ENCODE measurements at regions not wholly inside any gene's neighbourhood (a gene's known extent, or its start where the extent isn't known, plus 50 kb on each side); places are given as distances from the start of the nearest gene placed in this dataset.
"Not testable (repeated sequence)": the region's sequence is repeated elsewhere in the genome, so short reads cannot be mapped to it uniquely, and the experiment has no call there.

DNA sequence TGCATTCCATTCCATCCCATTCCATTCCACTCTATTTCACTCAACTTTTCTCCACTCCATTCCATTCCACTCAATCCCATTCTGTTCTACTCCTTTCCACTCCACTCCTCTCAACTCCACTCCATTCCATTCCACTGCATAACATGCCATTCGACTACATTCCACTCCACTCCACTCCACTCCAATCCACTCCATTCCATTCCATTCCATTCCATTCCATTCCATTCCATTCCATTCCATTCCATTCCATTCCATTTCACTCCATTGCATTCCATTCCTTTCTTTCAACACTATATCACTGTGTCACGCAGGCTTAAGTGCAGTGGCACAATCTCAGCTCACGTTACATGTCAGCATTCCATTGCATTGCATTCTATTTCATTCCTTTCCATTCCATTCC is 1430.4 kb downstream of the TSPY10 start:
- DNase-seq (ENCODE audit: low read depth); H3K4me3 ChIP-seq (replicated peaks; ENCODE audit: low read depth, low read length): not testable (repeated sequence)

- H3K4me3 ChIP-seq (replicated peaks; ENCODE audit: low read depth, low read length): no peak overlapping the region
- DNase-seq (ENCODE audit: low read depth): no peak
- no peak for TF ChIP-seq CTCF (IDR thresholded peaks at IDR 0.05; ENCODE audit: low read length, missing control alignments)
Measured at GRCh38 chrY:10973422-10973821, 1445.7 kb downstream of the TSPY10 start.

GRCh38 chrY:10986655-10987054 is 1459.0 kb downstream of the TSPY10 start:
- no peak for TF ChIP-seq CTCF (IDR thresholded peaks at IDR 0.05; ENCODE audit: low read length, missing control alignments)
- no peak overlapping the region for H3K4me3 ChIP-seq (replicated peaks; ENCODE audit: low read depth, low read length)
- DNase-seq (ENCODE audit: low read depth): no peak

- TF ChIP-seq CTCF (IDR thresholded peaks at IDR 0.05; ENCODE audit: low read length, missing control alignments): no peak
- no peak for DNase-seq (ENCODE audit: low read depth)
- H3K4me3 ChIP-seq (replicated peaks; ENCODE audit: low read depth, low read length): no peak overlapping the region
Measured at GRCh38 chrY:10987626-10988025, 1459.9 kb downstream of the TSPY10 start.

DNA sequence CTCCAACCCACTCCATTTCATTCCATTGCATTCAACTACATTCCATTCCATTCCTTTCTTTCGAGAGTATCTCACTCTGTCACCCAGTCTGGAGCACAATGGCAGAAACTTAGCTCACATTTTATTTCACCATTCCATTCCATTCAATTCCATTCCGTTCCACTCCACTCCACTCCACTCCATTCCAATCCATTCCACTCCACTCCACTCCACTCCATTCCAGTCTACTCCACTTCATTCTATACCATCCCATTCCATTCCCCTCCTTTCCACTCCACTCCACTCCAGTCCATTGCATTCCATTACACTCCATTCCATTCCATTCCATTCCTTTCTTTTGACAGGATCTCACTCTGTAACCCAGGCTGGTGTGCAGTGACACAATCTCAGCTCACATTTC is 1466.3 kb downstream of the TSPY10 start:
- DNase-seq (ENCODE audit: low read depth): no peak
- H3K4me3 ChIP-seq (replicated peaks; ENCODE audit: low read depth, low read length): no peak overlapping the region
- no peak for TF ChIP-seq CTCF (IDR thresholded peaks at IDR 0.05; ENCODE audit: low read length, missing control alignments)

- not testable (repeated sequence) for DNase-seq (ENCODE audit: low read depth)
Measured at GRCh38 chrY:10999715-11000114, 1472.0 kb downstream of the TSPY10 start.

DNA sequence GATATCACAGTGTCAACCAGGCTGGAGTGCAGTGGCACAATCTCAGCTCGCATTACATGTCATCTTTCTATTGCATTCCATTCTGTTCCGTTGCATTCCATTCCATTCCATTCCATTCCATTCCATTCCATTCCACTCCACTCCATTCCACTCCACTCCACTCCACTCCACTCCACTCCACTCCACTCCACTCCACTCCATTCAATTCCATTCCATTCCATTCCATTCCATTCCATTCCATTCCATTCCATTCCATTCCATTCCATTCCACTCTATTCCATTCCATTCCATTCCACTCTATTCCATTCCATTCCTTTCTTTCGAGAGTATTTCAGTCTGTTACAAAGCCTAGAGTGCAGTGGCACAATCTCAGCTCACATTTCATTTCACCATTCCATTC is 1486.5 kb downstream of the TSPY10 start:
- not testable (repeated sequence) for DNase-seq (ENCODE audit: low read depth); H3K4me3 ChIP-seq (replicated peaks; ENCODE audit: low read depth, low read length)

More at GRCh38 chrY:10999715-11000114, 1472.0 kb downstream of the TSPY10 start:
- H3K4me3 ChIP-seq (replicated peaks; ENCODE audit: low read depth, low read length): not testable (repeated sequence)

DNA sequence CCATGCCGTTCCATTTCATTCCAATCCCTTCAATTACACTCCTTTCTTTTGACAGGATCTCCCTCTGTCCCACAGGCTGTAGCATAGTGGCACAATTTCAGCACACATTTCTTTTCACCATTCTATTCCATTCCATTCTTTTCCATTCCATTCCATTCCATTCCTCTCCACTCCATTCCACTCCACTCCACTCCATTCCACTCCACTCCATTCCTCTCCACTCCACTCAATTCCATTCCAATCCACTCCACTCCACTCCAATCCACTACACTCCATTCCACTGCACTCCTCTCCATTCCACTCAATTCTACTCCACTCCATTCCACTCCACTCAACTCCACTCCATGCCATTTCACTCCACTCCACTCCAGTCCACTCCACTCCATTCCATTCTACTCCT is 1495.1 kb downstream of the TSPY10 start:
- DNase-seq (ENCODE audit: low read depth): no peak
- no peak overlapping the region for H3K4me3 ChIP-seq (replicated peaks; ENCODE audit: low read depth, low read length)
- no peak for TF ChIP-seq CTCF (IDR thresholded peaks at IDR 0.05; ENCODE audit: low read length, missing control alignments)

Data from fibroblast of pulmonary artery (primary cell).